GM18858 (cell line): ENCODE measurements at regions not wholly inside any gene's neighbourhood (a gene's known extent, or its start where the extent isn't known, plus 50 kb on each side); places are given as distances from the start of the nearest gene placed in this dataset.
"Not testable (repeated sequence)": the region's sequence is repeated elsewhere in the genome, so short reads cannot be mapped to it uniquely, and the experiment has no call there.

Experiments used
- ATAC-seq: cut with Tn5 transposase; IDR thresholded peaks from one replicate; pipeline ENCODE4 v1.9.1; 2021; ENCODE audit not compliant: unreplicated experiment

DNA sequence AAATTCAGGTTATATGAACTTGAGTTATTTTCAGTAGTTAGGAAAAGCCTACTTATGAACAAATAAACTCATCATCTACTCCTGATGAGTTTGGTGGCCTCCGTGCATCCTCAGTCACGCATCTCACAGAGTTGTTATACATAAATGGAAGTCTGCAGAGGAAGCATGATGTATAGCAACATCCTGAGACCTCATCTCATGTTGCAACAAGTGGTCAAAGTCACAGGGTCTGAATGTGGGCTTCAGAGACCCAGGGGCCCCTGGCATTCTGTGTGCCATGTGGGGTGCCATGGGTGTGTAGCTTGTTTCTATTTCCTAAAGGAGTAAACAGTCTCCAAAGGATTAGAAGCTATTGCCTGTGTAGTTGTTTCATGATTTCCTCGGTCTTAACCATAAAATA, 216.5 kb downstream of the IRX2 start:
- ATAC-seq: no peak

DNA sequence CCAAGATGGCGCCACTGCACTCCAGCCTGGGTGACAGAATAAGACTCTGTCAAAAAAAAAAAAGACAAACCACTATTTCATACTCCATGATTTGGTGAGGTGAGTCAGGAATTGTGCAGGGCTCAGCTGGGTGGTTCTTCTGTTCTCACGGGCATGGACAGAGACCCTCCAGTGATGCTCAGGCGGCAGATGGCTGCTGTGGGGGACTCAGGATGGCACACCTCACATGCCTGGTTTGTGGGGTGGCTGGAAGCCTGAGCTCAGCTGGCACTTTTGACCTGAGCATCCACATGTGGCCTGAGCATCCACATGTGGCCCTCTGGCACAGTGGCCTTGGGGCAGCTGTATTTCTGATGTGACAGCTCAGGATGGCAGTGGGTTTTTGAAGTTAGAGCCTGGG, 217.2 kb downstream of the IRX2 start:
- no peak for ATAC-seq

DNA sequence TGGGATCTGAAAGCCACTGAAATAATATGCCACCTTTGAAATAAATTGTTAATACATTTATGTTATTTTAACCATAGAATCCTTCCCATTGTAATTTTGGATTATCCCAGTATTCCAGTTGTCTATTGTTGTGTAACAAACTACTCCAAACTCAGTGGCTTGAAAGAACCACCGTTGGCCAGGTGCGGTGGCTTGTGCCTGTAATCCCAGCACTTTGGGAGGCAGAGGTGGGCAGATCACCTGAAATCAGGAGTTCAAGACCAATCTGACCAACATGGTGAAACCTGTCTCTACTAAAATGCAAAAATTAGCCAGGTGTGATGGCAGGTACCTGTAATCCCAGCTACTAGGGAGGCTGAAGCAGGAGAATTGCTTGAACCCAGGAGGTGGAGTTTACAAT, 217.6 kb downstream of the IRX2 start:
- ATAC-seq: not testable (repeated sequence)

DNA sequence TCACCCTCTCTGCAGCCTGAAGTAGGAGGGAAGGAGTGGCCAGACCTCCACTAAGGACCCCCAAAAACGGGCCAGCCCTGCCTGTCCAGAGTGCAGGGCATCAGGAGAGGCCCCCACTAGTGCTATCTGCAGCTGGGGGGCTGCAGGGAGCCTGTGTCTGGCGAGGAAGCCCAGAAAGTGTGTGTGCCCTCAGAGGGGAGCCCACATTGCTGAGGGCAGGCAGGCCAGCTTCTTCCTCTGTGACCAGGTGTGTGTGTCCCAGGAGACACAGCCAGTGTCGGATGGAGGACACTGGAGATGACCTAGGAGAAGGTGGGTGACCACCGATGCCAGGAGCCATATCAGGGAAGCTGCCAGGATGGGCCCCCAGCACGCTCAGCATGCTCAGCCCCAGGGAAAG, 218.7 kb downstream of the IRX2 start:
- no peak for ATAC-seq

DNA sequence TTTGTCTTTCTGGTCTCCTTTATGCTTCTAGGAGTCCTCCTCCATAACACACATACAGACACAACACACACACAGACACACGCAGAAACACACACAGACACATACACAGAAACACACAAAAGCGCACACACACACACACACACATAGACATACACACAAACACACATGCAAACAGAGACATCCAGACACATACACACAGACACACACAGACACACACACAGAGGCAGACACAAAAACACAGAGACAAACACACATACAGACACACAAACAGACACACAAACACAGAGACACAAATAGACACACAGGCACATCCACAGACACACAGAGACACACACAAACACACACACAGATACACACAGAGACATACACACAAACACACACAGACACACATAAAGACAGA, 220.2 kb downstream of the IRX2 start:
- ATAC-seq: no peak

- ATAC-seq: no peak
These were observed 220.9 kb downstream of the IRX2 start for GRCh38 chr5:2530609-2531008.

- no peak for ATAC-seq
These were observed 221.9 kb downstream of the IRX2 start for GRCh38 chr5:2529371-2530092.

DNA sequence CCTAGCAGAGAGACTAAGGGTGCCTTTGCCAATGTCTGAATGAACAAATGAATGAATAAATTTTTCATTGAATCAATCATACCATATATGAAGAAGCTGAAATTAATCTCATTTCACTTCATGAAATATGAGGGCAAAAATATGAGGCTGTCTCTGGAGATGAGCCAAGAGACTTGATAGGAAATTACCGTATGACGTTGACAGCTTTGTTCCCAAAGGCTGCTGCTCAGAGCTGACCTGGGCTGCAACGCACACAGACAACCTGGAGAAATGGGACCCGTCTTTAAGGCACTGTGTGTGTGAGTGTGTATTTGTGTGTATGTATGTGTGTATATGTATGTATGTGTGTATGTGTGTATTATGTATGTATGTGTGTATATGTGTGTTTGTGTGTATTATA, 226.1 kb downstream of the IRX2 start:
- ATAC-seq: no peak

- ATAC-seq: no peak
These were observed 226.9 kb downstream of the IRX2 start for GRCh38 chr5:2524620-2525019.

- ATAC-seq: no peak
These were observed 228.3 kb downstream of the IRX2 start for GRCh38 chr5:2523180-2523579.

GRCh38 chr5:2522372-2522771, 229.1 kb downstream of the IRX2 start:
- no peak for ATAC-seq

GRCh38 chr5:2519153-2519552, 232.3 kb downstream of the IRX2 start:
- ATAC-seq: no peak

- ATAC-seq: no peak
These were observed 234.0 kb downstream of the IRX2 start for GRCh38 chr5:2517451-2517850.

DNA sequence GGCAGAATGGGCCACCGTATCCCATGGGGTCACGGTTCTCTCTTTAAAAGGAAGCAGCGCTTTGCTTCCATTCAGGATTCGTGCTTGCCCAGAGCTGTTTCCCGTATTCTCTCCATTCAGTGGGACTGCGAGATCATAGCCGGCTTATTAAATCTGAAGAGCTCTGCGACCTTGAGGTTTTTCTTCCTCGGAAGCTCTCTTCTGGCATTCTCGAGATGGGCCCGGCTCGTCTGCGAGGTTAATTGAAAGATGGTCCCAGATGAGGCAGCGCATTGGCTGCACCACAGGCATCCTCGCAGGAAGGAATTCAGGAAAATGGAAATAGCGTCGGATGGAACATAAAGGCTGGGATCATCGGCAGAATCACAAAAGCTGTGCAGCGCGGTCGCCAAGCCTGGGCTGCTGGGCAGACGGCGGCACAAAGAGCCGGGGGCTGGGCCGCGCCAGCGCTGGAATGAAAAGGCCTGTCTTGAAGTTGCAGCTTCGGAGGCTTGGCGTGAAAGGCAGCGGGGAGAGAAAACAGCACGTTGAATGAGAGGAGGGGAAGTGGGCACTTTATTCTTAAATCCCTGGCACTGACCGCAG, 236.2 kb downstream of the IRX2 start:
- no peak for ATAC-seq

- no peak for ATAC-seq
These were observed 237.0 kb downstream of the IRX2 start for GRCh38 chr5:2514484-2514883.

DNA sequence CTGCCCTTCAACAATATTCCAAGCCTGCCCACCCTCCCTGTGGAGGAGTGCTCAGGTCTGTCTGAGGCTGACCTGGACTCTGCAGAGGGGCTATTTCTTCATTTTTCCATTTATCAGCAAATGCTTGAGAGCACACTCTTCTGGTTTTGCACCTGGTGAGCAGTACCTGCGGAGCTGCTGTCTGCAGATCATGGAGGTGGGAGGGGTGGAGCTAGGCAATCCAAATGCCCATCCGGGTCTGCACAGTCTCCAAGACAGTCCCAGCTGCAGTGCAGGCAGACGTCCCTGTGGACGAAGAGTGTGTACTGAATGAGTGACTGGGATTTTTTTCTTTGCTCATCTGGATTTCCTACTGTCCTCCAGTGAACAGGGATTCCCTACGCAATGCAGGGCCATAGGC, 239.8 kb downstream of the IRX2 start:
- ATAC-seq: no peak

DNA sequence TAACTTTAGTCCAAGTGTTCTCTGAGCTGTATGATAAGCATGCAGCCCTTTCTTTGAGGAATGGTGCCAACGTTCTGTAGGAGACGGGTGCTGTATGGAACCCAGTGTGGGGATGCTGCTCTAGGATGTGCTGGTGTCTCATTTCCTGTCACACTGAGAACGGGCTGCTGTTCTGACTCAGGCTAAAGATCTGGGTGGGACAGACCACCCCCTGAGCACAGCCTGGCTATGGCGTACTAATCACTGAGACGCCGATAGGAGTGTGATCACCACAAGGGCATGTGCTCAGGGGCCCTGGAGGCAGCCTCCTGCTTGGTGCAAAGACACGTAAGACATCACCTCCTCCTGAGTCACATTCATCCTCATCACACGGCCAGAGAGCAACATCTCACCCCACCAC, 240.4 kb downstream of the IRX2 start:
- ATAC-seq: no peak

GRCh38 chr5:2509527-2509926, 241.9 kb downstream of the IRX2 start:
- no peak for ATAC-seq

GRCh38 chr5:2508514-2508913, 243.0 kb downstream of the IRX2 start:
- no peak for ATAC-seq

- ATAC-seq: no peak
These were observed 243.9 kb downstream of the IRX2 start for GRCh38 chr5:2507611-2508010.

GRCh38 chr5:2506603-2507002, 244.9 kb downstream of the IRX2 start:
- ATAC-seq: no peak

DNA sequence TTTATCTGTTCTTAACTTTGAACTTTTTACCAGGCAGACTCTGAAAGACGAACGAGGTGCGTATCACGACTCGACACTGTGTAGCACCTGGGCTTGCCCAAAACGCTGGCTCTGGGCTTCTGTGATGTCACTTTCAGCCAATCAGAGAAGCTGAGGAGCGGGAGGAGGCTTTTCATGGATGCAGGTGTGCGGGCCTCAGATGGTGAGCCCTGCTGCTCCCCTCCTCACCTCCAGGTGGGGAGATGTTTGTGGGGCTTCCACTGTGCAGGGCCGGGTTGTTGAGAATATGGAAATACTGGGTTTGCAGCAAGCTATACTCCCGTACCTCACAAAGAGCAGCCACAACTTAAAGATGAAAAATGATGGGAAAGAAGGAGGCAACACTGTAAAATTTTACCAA, 246.3 kb downstream of the IRX2 start:
- ATAC-seq: no peak

- ATAC-seq: no peak
These were observed 248.4 kb downstream of the IRX2 start for GRCh38 chr5:2502970-2503594.
